ENCODE measurements at regions not wholly inside any gene's neighbourhood (a gene's known extent, or its start where the extent isn't known, plus 50 kb on each side); places are given as distances from the start of the nearest gene placed in this dataset.

DNA sequence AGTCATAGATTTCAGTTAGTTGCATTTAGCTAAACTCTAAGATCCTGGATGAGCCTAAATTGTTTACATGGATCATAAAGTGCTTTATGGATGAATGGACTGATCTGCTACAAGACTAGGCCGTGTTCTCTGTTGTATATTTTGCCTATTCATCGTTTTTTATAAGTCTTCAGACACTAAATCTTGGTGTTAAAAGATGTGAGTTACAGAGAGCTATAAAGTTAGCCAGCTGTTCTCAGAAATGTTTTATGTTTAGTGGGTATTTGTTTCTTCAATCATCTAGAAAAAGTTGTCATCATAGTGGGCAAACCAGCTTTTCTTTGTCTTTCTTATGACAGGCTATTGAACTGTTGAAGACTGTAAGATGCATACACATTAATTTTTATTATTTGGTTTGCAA, 585.8 kb upstream of the SEMA6A start:
- no peaks in the 10 kb centered on the region for H3K4me1 Mint-ChIP-seq
- no peaks in the 10 kb centered on the region for H3K9me3 ChIP-seq (ENCODE audit: control insufficient read depth, insufficient read depth, low read length)
- H3K27ac Mint-ChIP-seq: no peak overlapping the region
- intact Hi-C loops (cut with micrococcal nuclease): no loop called here
- H3K4me1 ChIP-seq (ENCODE audit: control insufficient read depth, insufficient read depth, low read length): no peaks in the 10 kb centered on the region
- DNase-seq (no peak), ATAC-seq (no peak)
- H3K9me3 Mint-ChIP-seq: peaks cover 5 to 16% of the 10 kb centered on the region in 2 donors
- H3K4me3 ChIP-seq (ENCODE audit: low read length): no peak overlapping the region
- no peak overlapping the region for H3K27ac ChIP-seq (ENCODE audit: low read length)
- TF ChIP-seq, protein P1, sequence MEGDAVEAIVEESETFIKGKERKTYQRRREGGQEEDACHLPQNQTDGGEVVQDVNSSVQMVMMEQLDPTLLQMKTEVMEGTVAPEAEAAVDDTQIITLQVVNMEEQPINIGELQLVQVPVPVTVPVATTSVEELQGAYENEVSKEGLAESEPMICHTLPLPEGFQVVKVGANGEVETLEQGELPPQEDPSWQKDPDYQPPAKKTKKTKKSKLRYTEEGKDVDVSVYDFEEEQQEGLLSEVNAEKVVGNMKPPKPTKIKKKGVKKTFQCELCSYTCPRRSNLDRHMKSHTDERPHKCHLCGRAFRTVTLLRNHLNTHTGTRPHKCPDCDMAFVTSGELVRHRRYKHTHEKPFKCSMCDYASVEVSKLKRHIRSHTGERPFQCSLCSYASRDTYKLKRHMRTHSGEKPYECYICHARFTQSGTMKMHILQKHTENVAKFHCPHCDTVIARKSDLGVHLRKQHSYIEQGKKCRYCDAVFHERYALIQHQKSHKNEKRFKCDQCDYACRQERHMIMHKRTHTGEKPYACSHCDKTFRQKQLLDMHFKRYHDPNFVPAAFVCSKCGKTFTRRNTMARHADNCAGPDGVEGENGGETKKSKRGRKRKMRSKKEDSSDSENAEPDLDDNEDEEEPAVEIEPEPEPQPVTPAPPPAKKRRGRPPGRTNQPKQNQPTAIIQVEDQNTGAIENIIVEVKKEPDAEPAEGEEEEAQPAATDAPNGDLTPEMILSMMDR (IDR thresholded peaks at IDR 0.05): no peak
- H3K27me3 ChIP-seq (ENCODE audit: control insufficient read depth, insufficient read depth, low read length): no peaks in the 10 kb centered on the region
- 68% methylated on average over 2 of the region's 2 CpGs for WGBS (ENCODE audit: insufficient coverage)
- H3K36me3 ChIP-seq (ENCODE audit: control insufficient read depth, insufficient read depth, low read length): no peaks in the 10 kb centered on the region
- H3K36me3 Mint-ChIP-seq: peaks cover 5% of the 10 kb centered on the region
- no peaks in the 10 kb centered on the region for H3K27me3 Mint-ChIP-seq (ENCODE audit: low read depth in 2 of 2)
- H3K4me3 Mint-ChIP-seq: no peak overlapping the region

DNA sequence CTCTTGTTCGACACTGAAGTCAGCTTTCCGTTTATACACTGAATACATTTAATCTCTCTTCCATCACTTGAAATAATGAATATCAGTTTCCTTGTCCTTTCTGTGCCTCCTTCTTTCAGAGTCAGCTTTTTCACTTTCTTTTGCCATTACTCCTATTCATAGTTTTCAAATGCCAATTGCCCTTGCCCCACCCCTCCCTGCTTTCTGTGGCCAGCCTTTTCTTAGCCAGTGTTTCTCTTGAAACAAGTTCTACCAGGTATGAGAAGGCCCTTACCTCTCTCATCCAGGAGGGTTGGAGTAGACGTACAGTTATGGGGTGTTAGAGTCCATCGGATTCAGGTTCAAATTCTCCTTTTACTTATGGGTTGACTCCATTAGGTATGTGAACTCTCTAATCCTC, 574.7 kb upstream of the SEMA6A start:
- WGBS (ENCODE audit: insufficient coverage): 86% methylated on average over 3 of the region's 4 CpGs
- H3K27ac Mint-ChIP-seq: no peak overlapping the region
- H3K27me3 ChIP-seq (ENCODE audit: control insufficient read depth, insufficient read depth, low read length): no peaks in the 10 kb centered on the region
- H3K27me3 Mint-ChIP-seq (ENCODE audit: low read depth in 2 of 2): no peaks in the 10 kb centered on the region
- H3K36me3 Mint-ChIP-seq: peaks cover 5% of the 10 kb centered on the region
- TF ChIP-seq, protein P1 (IDR thresholded peaks at IDR 0.05): no peak
- H3K4me1 ChIP-seq (ENCODE audit: control insufficient read depth, insufficient read depth, low read length): no peaks in the 10 kb centered on the region
- no peaks in the 10 kb centered on the region for H3K4me1 Mint-ChIP-seq
- peaks cover 10 to 23% of the 10 kb centered on the region in 2 donors for H3K9me3 Mint-ChIP-seq
- H3K36me3 ChIP-seq (ENCODE audit: control insufficient read depth, insufficient read depth, low read length): no peaks in the 10 kb centered on the region
- H3K27ac ChIP-seq (ENCODE audit: low read length): no peak overlapping the region
- ATAC-seq: no peak
- no peak overlapping the region for H3K4me3 Mint-ChIP-seq
- H3K9me3 ChIP-seq (ENCODE audit: control insufficient read depth, insufficient read depth, low read length): no peaks in the 10 kb centered on the region
- no peak overlapping the region for H3K4me3 ChIP-seq (ENCODE audit: low read length)
- no peak for DNase-seq
- intact Hi-C loops (cut with micrococcal nuclease): no loop called here

DNA sequence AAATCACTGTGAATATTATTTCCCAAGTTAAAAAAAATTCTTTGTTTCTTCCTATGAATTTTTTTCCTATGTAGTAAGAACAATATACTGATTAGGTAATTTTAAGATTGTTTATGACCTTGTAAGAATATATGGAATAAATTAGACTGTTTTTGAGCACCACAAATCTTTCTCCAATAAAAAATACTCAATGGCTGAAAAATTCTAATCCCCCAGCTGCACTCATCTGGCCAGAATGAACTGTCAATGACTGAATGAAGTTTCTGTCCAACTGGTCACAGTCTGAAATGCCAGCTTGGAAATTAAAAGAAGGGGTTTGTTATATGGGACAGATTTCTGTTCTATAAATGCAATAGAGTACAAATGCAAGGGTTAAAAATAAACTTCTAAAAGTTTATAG, 569.5 kb upstream of the SEMA6A start:
- H3K4me1 ChIP-seq (ENCODE audit: control insufficient read depth, insufficient read depth, low read length): no peaks in the 10 kb centered on the region
- TF ChIP-seq, protein P1 (IDR thresholded peaks at IDR 0.05): no peak
- H3K36me3 ChIP-seq (ENCODE audit: control insufficient read depth, insufficient read depth, low read length): no peaks in the 10 kb centered on the region
- H3K4me3 ChIP-seq (ENCODE audit: low read length): no peak overlapping the region
- ATAC-seq (no peak), DNase-seq (no peak)
- no peaks in the 10 kb centered on the region for H3K4me1 Mint-ChIP-seq
- H3K27ac Mint-ChIP-seq: no peak overlapping the region
- intact Hi-C loops (cut with micrococcal nuclease): no loop called here
- no peaks in the 10 kb centered on the region for H3K36me3 Mint-ChIP-seq
- H3K27me3 ChIP-seq (ENCODE audit: control insufficient read depth, insufficient read depth, low read length): no peaks in the 10 kb centered on the region
- no peak overlapping the region for H3K27ac ChIP-seq (ENCODE audit: low read length)
- H3K9me3 Mint-ChIP-seq: peaks cover 12 to 20% of the 10 kb centered on the region in 2 donors
- H3K9me3 ChIP-seq (ENCODE audit: control insufficient read depth, insufficient read depth, low read length): no peaks in the 10 kb centered on the region
- no peak overlapping the region for H3K4me3 Mint-ChIP-seq
- no peaks in the 10 kb centered on the region for H3K27me3 Mint-ChIP-seq (ENCODE audit: low read depth in 2 of 2)

DNA sequence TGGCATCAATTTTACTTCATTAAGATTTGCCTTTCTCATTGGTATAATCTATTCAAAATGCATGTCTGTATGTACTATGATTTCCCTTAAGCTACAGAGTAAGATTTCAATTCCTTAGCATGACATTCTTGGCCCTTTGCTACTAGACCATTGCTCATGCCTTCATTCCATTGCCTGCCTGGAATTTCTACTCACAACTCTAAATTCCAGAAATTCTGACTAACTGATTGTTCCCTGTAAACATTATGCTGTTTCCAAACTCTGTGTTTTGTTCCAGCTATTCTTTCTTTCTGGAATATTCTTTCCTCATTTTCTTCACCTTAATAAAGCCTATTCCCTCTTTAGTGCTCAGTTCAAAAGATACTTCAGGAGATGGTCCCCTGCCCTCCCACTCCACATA, 568.8 kb upstream of the SEMA6A start:
- Mint-ChIP-seq H3K9me3 (peaks cover 12 to 20% of the 10 kb centered on the region in 2 donors), H3K4me3 (no peak overlapping the region), H3K4me1 (no peaks in the 10 kb centered on the region), H3K27me3 (ENCODE audit: low read depth in 2 of 2) (no peaks in the 10 kb centered on the region), H3K36me3 (no peaks in the 10 kb centered on the region), H3K27ac (no peak overlapping the region)
- no peak overlapping the region for H3K27ac ChIP-seq (ENCODE audit: low read length)
- intact Hi-C loops (cut with micrococcal nuclease): no loop called here
- no peaks in the 10 kb centered on the region for H3K4me1 ChIP-seq (ENCODE audit: control insufficient read depth, insufficient read depth, low read length)
- H3K4me3 ChIP-seq (ENCODE audit: low read length): no peak overlapping the region
- ATAC-seq (no peak), DNase-seq (no peak)
- no peaks in the 10 kb centered on the region for H3K9me3 ChIP-seq (ENCODE audit: control insufficient read depth, insufficient read depth, low read length)
- no peaks in the 10 kb centered on the region for H3K36me3 ChIP-seq (ENCODE audit: control insufficient read depth, insufficient read depth, low read length)
- no peaks in the 10 kb centered on the region for H3K27me3 ChIP-seq (ENCODE audit: control insufficient read depth, insufficient read depth, low read length)
- TF ChIP-seq, protein P1 (IDR thresholded peaks at IDR 0.05): no peak
